HL-60 (cell line): ENCODE measurements at regions not wholly inside any gene's neighbourhood (a gene's known extent, or its start where the extent isn't known, plus 50 kb on each side); places are given as distances from the start of the nearest gene placed in this dataset.

Source experiments
- DNase-seq, 2 experiments: peaks; one replicate each; pipeline ENCODE4 v3.0.0-alpha.2; 2010 to 2020; ENCODE audit warnings: low read depth in 1 of 2, low spot score in 1 of 2
- H3K27ac ChIP-seq: fragments of 250-450 bp; sonication (Bioruptor Pico); replicated peaks from 2 replicates; pipeline ENCODE4 v1.5.1; 2020; ENCODE audit warnings: mild to moderate bottlenecking, moderate library complexity
- H3K27me3 ChIP-seq: fragments of 250-450 bp; sonication (Bioruptor Pico); 2 replicates; pipeline ENCODE4 v1.5.1; 2021; ENCODE audit warnings: mild to moderate bottlenecking, moderate library complexity; ENCODE audit not compliant: insufficient read depth, poor library complexity, severe bottlenecking
- H3K4me3 ChIP-seq: replicated peaks from 2 replicates; pipeline ENCODE4 v1.5.1; 2011; ENCODE audit warnings: mild to moderate bottlenecking, control low read depth, low read length; ENCODE audit not compliant: insufficient read depth
- CTCF ChIP-seq: IDR thresholded peaks from one replicate; pipeline ENCODE4 v1.5.1; 2011; ENCODE audit warnings: low read length, control low read depth, inconsistent platforms; ENCODE audit not compliant: insufficient read depth
- GABPA ChIP-seq: IDR thresholded peaks from 2 replicates; pipeline ENCODE4 v1.6.1; 2012; ENCODE audit warnings: low read depth
- POLR2AphosphoS5 ChIP-seq: IDR thresholded peaks from 2 replicates; pipeline ENCODE4 v1.6.1; 2012; ENCODE audit warnings: low read depth
- REST ChIP-seq: IDR thresholded peaks from 2 replicates; pipeline ENCODE4 v1.6.1; 2012; ENCODE audit warnings: low read depth; ENCODE audit not compliant: insufficient replicate concordance
- SPI1 ChIP-seq: IDR thresholded peaks from 2 replicates; pipeline ENCODE4 v1.6.1; 2012; ENCODE audit warnings: low read depth, mild to moderate bottlenecking, borderline replicate concordance

GRCh38 chr5:9829621-9830020, 199.5 kb upstream of the TAS2R1 start:
- Histone ChIP-seq H3K27me3 (no peaks in the 10 kb centered on the region), H3K27ac (no peak overlapping the region), H3K4me3 (no peak overlapping the region)
- DNase-seq = no peak
- TF ChIP-seq REST (no peak), CTCF (no peak), SPI1 (no peak), GABPA (no peak), POLR2AphosphoS5 (no peak)

- Histone ChIP-seq H3K27me3 (no peaks in the 10 kb centered on the region), H3K4me3 (no peak overlapping the region), H3K27ac (no peak overlapping the region)
- no peak for DNase-seq
- TF ChIP-seq POLR2AphosphoS5 (no peak), GABPA (no peak), REST (no peak), SPI1 (no peak), CTCF (no peak)
Observed at GRCh38 chr5:9820691-9821449, 190.7 kb upstream of the TAS2R1 start.

- TF ChIP-seq CTCF (no peak), GABPA (no peak), SPI1 (no peak), REST (no peak), POLR2AphosphoS5 (no peak)
- no peak overlapping the region for H3K4me3 ChIP-seq
- no peak overlapping the region for H3K27ac ChIP-seq
- no peaks in the 10 kb centered on the region for H3K27me3 ChIP-seq
- no peak for DNase-seq
Observed at GRCh38 chr5:9818340-9818845, 188.2 kb upstream of the TAS2R1 start.
